ENCODE measurements at regions not wholly inside any gene's neighbourhood (a gene's known extent, or its start where the extent isn't known, plus 50 kb on each side); places are given as distances from the start of the nearest gene placed in this dataset.

DNA sequence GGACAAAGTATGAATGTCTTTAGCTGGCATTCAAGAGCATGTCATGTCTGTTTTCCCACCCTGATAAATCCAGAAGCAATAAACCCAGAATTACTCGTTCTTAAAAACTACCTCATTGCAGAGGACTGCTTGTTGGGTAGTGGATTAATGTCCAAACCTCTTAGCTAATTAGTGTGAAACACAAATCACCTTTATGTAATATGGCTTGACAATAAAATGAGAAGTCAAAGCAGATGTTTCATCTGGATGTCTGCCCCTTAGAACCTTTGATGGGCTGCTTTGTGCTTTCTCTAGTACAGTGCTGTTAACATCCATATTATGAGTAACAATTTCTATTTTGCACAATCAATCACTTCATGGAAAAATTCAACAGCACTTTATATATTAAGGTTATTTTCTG, 149.1 kb upstream of the TUT7 start:
- Histone ChIP-seq H3K4me3 (ENCODE audit: insufficient read depth, low read depth, low read length) (no peak overlapping the region), H3K9me3 (ENCODE audit: control insufficient read depth, low read length) (no peaks in the 10 kb centered on the region), H3K4me1 (ENCODE audit: control insufficient read depth, insufficient read depth, low read length) (no peaks in the 10 kb centered on the region), H3K27ac (ENCODE audit: insufficient read depth, low read depth, low read length, poor library complexity, severe bottlenecking) (no peak overlapping the region), H3K36me3 (ENCODE audit: control insufficient read depth, insufficient read depth, low read length) (no peaks in the 10 kb centered on the region), H3K27me3 (ENCODE audit: control insufficient read depth, insufficient read depth, low read length, poor library complexity, severe bottlenecking) (no peaks in the 10 kb centered on the region)
- 80% methylated on average over 1 of the region's 1 CpG; no CpG with 5 or more reads in 1 of the 2 experiments for WGBS, 2 experiments

DNA sequence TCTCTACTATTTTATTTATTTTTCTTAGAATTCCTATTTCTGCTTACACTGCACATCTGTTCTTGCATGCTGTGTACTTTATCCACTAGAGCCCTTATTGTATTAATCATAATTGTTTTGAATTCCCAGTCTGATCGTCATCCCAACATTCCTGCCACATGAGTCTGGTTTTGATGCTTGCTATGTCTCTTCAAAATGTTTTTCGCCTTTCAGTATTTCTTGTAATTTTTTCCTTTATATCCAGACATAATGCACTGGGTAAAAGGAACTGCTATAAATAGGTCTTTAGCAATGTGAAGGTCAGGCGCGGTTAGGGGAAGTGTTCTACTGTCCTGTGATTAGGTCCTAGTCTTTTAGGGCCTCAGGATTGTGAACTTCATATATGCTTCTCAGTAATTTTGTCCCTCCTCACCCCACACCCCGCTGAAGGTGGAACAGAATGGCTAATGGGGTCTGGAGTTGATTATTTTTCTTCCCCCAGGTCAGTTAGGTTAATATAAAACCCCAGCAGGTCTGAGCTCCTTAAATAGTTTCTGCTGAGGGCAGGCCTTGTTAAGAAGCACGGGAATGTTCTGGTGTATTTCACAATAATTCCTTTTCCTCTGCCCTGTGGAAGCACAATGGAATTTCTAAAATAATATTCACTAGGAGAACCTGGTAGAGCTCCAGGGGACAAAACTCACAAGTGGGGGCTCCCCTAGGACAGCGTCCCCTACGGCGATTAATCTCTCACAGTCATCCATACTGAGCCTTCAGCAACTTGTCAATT, 146.6 kb upstream of the TUT7 start:
- Histone ChIP-seq H3K27ac (ENCODE audit: insufficient read depth, low read depth, low read length, poor library complexity, severe bottlenecking) (no peak overlapping the region), H3K4me1 (ENCODE audit: control insufficient read depth, insufficient read depth, low read length) (no peaks in the 10 kb centered on the region), H3K9me3 (ENCODE audit: control insufficient read depth, low read length) (no peaks in the 10 kb centered on the region), H3K4me3 (ENCODE audit: insufficient read depth, low read depth, low read length) (no peak overlapping the region), H3K36me3 (ENCODE audit: control insufficient read depth, insufficient read depth, low read length) (no peaks in the 10 kb centered on the region), H3K27me3 (ENCODE audit: control insufficient read depth, insufficient read depth, low read length, poor library complexity, severe bottlenecking) (no peaks in the 10 kb centered on the region)
- 88 to 89% methylated on average over 7 to 9 of the region's 9 CpGs for WGBS, 2 experiments

DNA sequence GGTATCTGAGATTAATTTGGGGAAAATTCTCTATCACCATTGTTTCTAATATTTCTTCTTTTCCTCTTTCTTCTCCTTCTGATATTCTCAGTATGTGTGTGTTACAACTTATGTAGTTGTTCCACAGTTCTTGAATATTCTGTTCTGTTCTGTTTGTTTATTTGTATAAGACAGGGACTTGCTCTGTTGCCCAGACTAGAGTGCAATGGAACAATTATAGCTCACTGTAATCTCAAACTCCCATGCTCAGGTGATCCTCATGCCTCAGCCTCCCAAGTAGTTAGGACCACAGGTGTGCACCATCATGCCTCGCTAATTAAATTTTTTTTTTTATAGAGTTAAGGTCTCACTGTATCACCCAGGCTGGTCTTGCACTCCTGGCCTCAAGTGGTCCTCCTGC, 145.8 kb upstream of the TUT7 start:
- Histone ChIP-seq H3K27me3 (ENCODE audit: control insufficient read depth, insufficient read depth, low read length, poor library complexity, severe bottlenecking) (no peaks in the 10 kb centered on the region), H3K4me1 (ENCODE audit: control insufficient read depth, insufficient read depth, low read length) (no peaks in the 10 kb centered on the region), H3K36me3 (ENCODE audit: control insufficient read depth, insufficient read depth, low read length) (no peaks in the 10 kb centered on the region), H3K27ac (ENCODE audit: insufficient read depth, low read depth, low read length, poor library complexity, severe bottlenecking) (no peak overlapping the region), H3K4me3 (ENCODE audit: insufficient read depth, low read depth, low read length) (no peak overlapping the region), H3K9me3 (ENCODE audit: control insufficient read depth, low read length) (no peaks in the 10 kb centered on the region)
- WGBS, 2 experiments: 89 to 92% methylated on average over 1 of the region's 1 CpG

DNA sequence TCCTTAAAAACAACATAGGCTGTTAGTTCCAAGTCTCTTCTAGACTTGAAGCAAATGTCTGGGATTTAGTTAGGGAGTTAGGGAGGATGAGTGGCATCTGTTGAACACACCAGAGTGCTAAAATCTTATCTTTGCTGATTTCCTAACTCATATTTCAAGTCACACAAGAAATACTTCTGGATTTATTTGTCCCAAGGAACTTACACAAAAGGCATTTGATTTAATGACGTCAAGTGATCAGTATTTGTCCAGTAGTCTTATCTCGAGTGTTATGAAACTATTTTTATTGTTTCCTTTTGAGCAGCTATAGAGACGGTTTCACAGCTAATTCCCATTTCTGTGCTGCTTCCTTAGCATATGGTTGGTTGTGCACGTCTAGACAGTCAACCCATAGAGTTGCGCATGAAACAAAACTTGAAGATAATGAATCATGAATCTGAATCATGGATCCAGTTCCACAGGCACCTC, 140.5 kb upstream of the TUT7 start:
- Histone ChIP-seq H3K27me3 (ENCODE audit: control insufficient read depth, insufficient read depth, low read length, poor library complexity, severe bottlenecking) (no peaks in the 10 kb centered on the region), H3K36me3 (ENCODE audit: control insufficient read depth, insufficient read depth, low read length) (no peaks in the 10 kb centered on the region), H3K4me3 (ENCODE audit: insufficient read depth, low read depth, low read length) (no peak overlapping the region), H3K9me3 (ENCODE audit: control insufficient read depth, low read length) (no peaks in the 10 kb centered on the region), H3K4me1 (ENCODE audit: control insufficient read depth, insufficient read depth, low read length) (no peaks in the 10 kb centered on the region), H3K27ac (ENCODE audit: insufficient read depth, low read depth, low read length, poor library complexity, severe bottlenecking) (no peak overlapping the region)
- 94 to 96% methylated on average over 5 of the region's 5 CpGs for WGBS, 2 experiments

DNA sequence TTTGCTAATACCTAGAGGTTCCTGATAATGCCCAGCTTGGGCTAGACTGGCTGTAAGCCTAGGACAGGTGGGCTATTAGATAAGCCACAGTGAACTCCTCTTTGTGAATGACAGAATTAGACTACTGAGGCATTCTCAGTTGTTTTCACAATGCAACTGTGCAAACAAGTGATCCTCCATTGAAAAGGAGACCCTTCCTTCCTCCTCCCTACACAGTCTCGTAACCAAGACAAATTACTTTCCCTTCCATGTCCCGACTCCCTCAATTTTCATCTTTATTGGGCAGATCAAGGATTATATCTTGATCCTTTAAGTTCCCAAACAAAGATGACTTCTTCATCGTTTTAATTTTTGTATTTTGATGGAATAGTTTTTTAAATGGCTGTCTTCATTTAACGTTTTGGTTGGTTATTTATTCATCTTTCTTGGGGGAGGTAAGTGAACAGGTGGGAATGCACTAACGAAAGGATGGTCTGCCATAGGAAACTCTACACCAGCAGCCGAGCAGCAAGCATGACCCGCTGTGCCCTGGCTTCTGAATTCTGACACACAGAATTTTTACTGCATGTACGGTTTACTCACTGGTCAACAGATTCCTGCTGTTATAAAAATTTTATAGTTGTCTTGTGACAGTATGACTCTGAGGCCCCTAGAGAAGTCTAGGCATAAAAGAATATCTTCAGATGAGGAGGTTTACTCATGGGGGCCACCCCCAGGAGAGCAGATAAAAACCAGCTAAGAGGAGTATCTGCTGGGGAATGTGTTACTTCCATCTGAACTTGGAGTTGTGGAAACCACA, 137.5 kb upstream of the TUT7 start:
- no peak overlapping the region for H3K4me3 ChIP-seq (ENCODE audit: insufficient read depth, low read depth, low read length)
- WGBS, 2 experiments: 86 to 87% methylated on average over 8 of the region's 8 CpGs
- no peaks in the 10 kb centered on the region for H3K27me3 ChIP-seq (ENCODE audit: control insufficient read depth, insufficient read depth, low read length, poor library complexity, severe bottlenecking)
- no peak overlapping the region for H3K27ac ChIP-seq (ENCODE audit: insufficient read depth, low read depth, low read length, poor library complexity, severe bottlenecking)
- H3K9me3 ChIP-seq (ENCODE audit: control insufficient read depth, low read length): no peaks in the 10 kb centered on the region
- peaks cover 6% of the 10 kb centered on the region for H3K4me1 ChIP-seq (ENCODE audit: control insufficient read depth, insufficient read depth, low read length)
- no peaks in the 10 kb centered on the region for H3K36me3 ChIP-seq (ENCODE audit: control insufficient read depth, insufficient read depth, low read length)

DNA sequence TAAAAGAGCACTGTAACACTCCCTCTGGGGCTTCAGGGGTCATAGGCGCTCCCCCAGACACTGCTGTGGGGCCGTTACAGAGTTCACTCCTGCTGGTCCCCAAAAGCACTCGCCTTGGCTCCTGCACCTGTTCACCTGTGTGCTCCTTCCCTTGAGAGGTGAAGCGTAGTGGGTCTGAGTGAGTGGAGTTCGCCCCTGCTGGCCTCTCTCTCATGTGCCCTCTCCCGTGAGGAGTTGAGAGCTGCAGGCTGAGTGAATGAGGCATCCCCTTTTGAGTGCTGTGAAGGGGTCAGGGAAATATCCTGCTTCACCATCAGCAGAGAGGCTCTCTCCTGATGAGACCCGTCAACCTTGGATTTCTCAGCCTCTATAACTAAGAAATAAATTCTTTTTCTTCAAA, 134.6 kb upstream of the TUT7 start:
- H3K4me1 ChIP-seq (ENCODE audit: control insufficient read depth, insufficient read depth, low read length): peaks cover 6% of the 10 kb centered on the region
- no peaks in the 10 kb centered on the region for H3K9me3 ChIP-seq (ENCODE audit: control insufficient read depth, low read length)
- 68 to 71% methylated on average over 7 of the region's 7 CpGs for WGBS, 2 experiments
- H3K36me3 ChIP-seq (ENCODE audit: control insufficient read depth, insufficient read depth, low read length): no peaks in the 10 kb centered on the region
- H3K27me3 ChIP-seq (ENCODE audit: control insufficient read depth, insufficient read depth, low read length, poor library complexity, severe bottlenecking): no peaks in the 10 kb centered on the region
- no peak overlapping the region for H3K4me3 ChIP-seq (ENCODE audit: insufficient read depth, low read depth, low read length)
- H3K27ac ChIP-seq (ENCODE audit: insufficient read depth, low read depth, low read length, poor library complexity, severe bottlenecking): no peak overlapping the region

DNA sequence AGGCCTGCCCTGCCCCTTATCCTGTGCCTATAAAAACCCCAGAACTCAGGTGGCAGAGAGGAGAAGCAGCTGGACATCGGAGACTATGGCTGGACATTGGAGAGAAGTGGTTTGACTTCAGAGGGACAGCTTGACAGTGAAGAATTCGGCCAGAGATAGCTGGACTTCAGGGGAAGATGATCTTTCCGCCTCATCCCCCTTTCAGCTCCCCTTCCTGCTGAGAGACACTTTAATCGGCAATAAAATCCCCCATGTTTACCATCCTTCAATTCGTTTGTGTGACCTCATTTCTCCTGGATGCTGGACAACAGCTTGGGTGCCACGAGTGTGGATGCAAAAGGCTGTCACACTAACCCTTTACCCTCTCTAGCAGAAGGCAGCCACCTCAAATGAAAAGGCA, 134.1 kb upstream of the TUT7 start:
- Histone ChIP-seq H3K4me3 (ENCODE audit: insufficient read depth, low read depth, low read length) (no peak overlapping the region), H3K36me3 (ENCODE audit: control insufficient read depth, insufficient read depth, low read length) (no peaks in the 10 kb centered on the region), H3K4me1 (ENCODE audit: control insufficient read depth, insufficient read depth, low read length) (peaks cover 6% of the 10 kb centered on the region), H3K9me3 (ENCODE audit: control insufficient read depth, low read length) (no peaks in the 10 kb centered on the region), H3K27me3 (ENCODE audit: control insufficient read depth, insufficient read depth, low read length, poor library complexity, severe bottlenecking) (no peaks in the 10 kb centered on the region), H3K27ac (ENCODE audit: insufficient read depth, low read depth, low read length, poor library complexity, severe bottlenecking) (no peak overlapping the region)
- WGBS, 2 experiments: 80 to 88% methylated on average over 6 of the region's 6 CpGs

DNA sequence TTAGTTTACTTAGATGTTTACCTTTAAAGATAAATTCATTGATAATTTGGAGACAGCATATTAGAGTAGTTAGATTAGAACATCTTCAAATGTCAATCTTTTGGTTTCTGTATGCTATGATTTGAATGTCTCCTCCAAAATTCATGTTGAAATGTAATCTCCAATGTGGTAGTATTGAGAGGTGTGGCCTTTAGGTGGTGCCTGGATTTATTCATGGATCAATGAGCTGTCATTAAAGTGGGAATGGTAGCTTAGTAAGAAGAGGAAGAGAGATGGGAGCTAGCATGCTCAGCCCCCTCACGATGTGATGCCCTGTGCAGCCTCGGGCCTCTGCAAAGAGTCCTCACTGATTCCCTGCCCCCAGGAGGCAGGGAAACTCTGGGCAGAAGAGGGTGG, 133.6 kb upstream of the TUT7 start:
- H3K9me3 ChIP-seq (ENCODE audit: control insufficient read depth, low read length): no peaks in the 10 kb centered on the region
- no peak overlapping the region for H3K27ac ChIP-seq (ENCODE audit: insufficient read depth, low read depth, low read length, poor library complexity, severe bottlenecking)
- WGBS, 2 experiments: 77 to 86% methylated on average over 2 of the region's 2 CpGs
- H3K36me3 ChIP-seq (ENCODE audit: control insufficient read depth, insufficient read depth, low read length): no peaks in the 10 kb centered on the region
- H3K4me1 ChIP-seq (ENCODE audit: control insufficient read depth, insufficient read depth, low read length): peaks cover 6% of the 10 kb centered on the region
- no peak overlapping the region for H3K4me3 ChIP-seq (ENCODE audit: insufficient read depth, low read depth, low read length)
- no peaks in the 10 kb centered on the region for H3K27me3 ChIP-seq (ENCODE audit: control insufficient read depth, insufficient read depth, low read length, poor library complexity, severe bottlenecking)

DNA sequence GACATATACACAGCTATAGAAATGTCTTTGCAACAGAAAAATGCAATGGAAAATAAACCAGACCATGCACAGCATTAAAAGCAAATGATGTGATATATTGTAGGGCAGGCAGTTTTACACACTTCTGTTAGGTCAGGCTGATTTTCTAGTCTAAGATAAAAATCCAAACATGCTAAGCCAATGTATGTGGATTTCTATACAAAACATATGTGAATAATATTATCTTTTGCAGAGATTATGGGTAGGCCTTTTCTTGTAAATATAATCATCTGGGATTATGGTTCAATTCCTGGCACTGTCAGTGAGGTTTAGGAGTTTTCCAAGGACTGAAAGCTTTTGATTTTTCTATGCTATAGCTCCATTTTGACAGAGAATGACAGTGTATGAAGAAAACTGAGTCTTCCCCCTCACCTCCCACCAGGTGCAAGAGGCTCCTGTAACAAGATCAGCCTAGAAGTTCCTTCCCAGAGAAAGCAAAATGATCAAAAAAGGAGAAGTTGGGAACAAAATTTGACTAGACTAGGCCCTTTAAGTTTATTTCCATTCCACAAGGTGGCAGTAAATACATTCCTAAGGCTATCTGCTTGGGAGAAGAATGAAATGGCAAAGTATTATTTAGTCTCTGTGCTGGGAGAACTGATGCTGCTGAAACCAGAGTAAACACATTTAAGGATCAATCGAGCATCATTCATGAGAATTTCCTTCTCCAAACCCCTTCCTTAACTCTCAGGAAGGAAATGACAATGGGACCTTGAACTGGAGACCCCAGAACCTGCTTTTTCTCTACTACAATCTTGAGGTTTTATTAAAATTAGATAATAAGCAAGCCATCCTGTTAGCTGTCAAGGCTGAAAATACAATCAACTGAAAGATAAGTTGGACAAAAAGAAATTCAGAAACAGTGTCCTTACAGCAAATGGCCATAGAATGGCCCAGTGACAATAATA, 133.0 kb upstream of the TUT7 start:
- 13 to 27% methylated on average over 1 of the region's 1 CpG for WGBS, 2 experiments
- Histone ChIP-seq H3K9me3 (ENCODE audit: control insufficient read depth, low read length) (no peaks in the 10 kb centered on the region), H3K4me1 (ENCODE audit: control insufficient read depth, insufficient read depth, low read length) (peaks cover 6% of the 10 kb centered on the region), H3K36me3 (ENCODE audit: control insufficient read depth, insufficient read depth, low read length) (no peaks in the 10 kb centered on the region), H3K27ac (ENCODE audit: insufficient read depth, low read depth, low read length, poor library complexity, severe bottlenecking) (no peak overlapping the region), H3K27me3 (ENCODE audit: control insufficient read depth, insufficient read depth, low read length, poor library complexity, severe bottlenecking) (no peaks in the 10 kb centered on the region), H3K4me3 (ENCODE audit: insufficient read depth, low read depth, low read length) (no peak overlapping the region)

Measured in ectodermal cell (in vitro differentiated cells).